H9 (cell line): ENCODE measurements at regions not wholly inside any gene's neighbourhood (a gene's known extent, or its start where the extent isn't known, plus 50 kb on each side); places are given as distances from the start of the nearest gene placed in this dataset.

Source experiments
- DNase-seq: peaks from one replicate; pipeline ENCODE4 v3.0.0-alpha.2; 2017
- H2AFZ ChIP-seq: one replicate; pipeline ENCODE4 v1.6.1; 2013; ENCODE audit warnings: mild to moderate bottlenecking, low read length, control low read depth, moderate library complexity
- H2AK5ac ChIP-seq: 2 replicates; pipeline ENCODE4 v1.6.1; 2013; ENCODE audit warnings: low read length, control low read depth, mixed read lengths; ENCODE audit not compliant: insufficient read length
- H2BK120ac ChIP-seq: one replicate; pipeline ENCODE4 v1.6.1; 2013; ENCODE audit warnings: low read depth, mild to moderate bottlenecking, low read length, control low read depth, inconsistent platforms; ENCODE audit not compliant: poor library complexity, severe bottlenecking
- H2BK12ac ChIP-seq: 2 replicates; pipeline ENCODE4 v1.6.1; 2013; ENCODE audit warnings: low read length, control low read depth, mixed read lengths, low read depth; ENCODE audit not compliant: insufficient read length
- H2BK15ac ChIP-seq: 2 replicates; pipeline ENCODE4 v1.6.1; 2013; ENCODE audit warnings: low read depth, low read length, control low read depth
- H2BK20ac ChIP-seq: one replicate; pipeline ENCODE4 v1.6.1; 2013; ENCODE audit warnings: low read depth, mild to moderate bottlenecking, low read length, control low read depth, inconsistent platforms; ENCODE audit not compliant: poor library complexity, severe bottlenecking
- H2BK5ac ChIP-seq: 2 replicates; pipeline ENCODE4 v1.6.1; 2013; ENCODE audit warnings: low read length, control low read depth, mixed read lengths; ENCODE audit not compliant: insufficient read length
- H3K14ac ChIP-seq: 2 replicates; pipeline ENCODE4 v1.6.1; 2013; ENCODE audit warnings: low read length, control low read depth; ENCODE audit not compliant: insufficient read depth
- H3K18ac ChIP-seq: 2 replicates; pipeline ENCODE4 v1.6.1; 2013; ENCODE audit warnings: low read depth, mild to moderate bottlenecking, mixed read lengths, low read length, control low read depth; ENCODE audit not compliant: insufficient read length
- H3K23ac ChIP-seq: 2 replicates; pipeline ENCODE4 v1.6.1; 2013; ENCODE audit warnings: low read length, control low read depth, mixed read lengths, low read depth; ENCODE audit not compliant: insufficient read length
- H3K23me2 ChIP-seq: 2 replicates; pipeline ENCODE4 v1.6.1; 2013; ENCODE audit warnings: low read depth, mild to moderate bottlenecking, mixed read lengths, low read length, control low read depth; ENCODE audit not compliant: insufficient read length, poor library complexity, severe bottlenecking
- H3K27ac ChIP-seq: 2 replicates; pipeline ENCODE4 v1.5.1; 2013; ENCODE audit warnings: low read length, control low read depth, mixed read lengths, low read depth; ENCODE audit not compliant: insufficient read length
- H3K27me3 ChIP-seq: 2 replicates; pipeline ENCODE4 v1.6.1; 2013; ENCODE audit warnings: low read length, control low read depth, inconsistent platforms; ENCODE audit not compliant: insufficient read depth
- H3K4ac ChIP-seq: 2 replicates; pipeline ENCODE4 v1.6.1; 2013; ENCODE audit warnings: low read depth, mild to moderate bottlenecking, control low read depth, inconsistent platforms, low read length, moderate library complexity
- H3K4me1 ChIP-seq: 2 replicates; pipeline ENCODE4 v1.6.1; 2013; ENCODE audit warnings: low read length, control low read depth, inconsistent platforms; ENCODE audit not compliant: insufficient read depth
- H3K4me2 ChIP-seq: 2 replicates; pipeline ENCODE4 v1.6.1; 2013; ENCODE audit warnings: low read length, control low read depth, mixed read lengths; ENCODE audit not compliant: insufficient read length, insufficient read depth
- H3K56ac ChIP-seq: 2 replicates; pipeline ENCODE4 v1.6.1; 2013; ENCODE audit warnings: low read depth, mild to moderate bottlenecking, mixed read lengths, low read length, control low read depth; ENCODE audit not compliant: insufficient read length
- H3K79me1 ChIP-seq: 2 replicates; pipeline ENCODE4 v1.6.1; 2013; ENCODE audit warnings: low read depth, mild to moderate bottlenecking, moderate library complexity, low read length, control low read depth, inconsistent platforms; ENCODE audit not compliant: insufficient read depth, poor library complexity, severe bottlenecking
- H3K79me2 ChIP-seq: 2 replicates; pipeline ENCODE4 v1.6.1; 2013; ENCODE audit warnings: low read length, control low read depth, inconsistent platforms; ENCODE audit not compliant: insufficient read depth
- H3K9ac ChIP-seq: 2 replicates; pipeline ENCODE4 v1.6.1; 2013; ENCODE audit warnings: low read length, control low read depth, mixed read lengths; ENCODE audit not compliant: insufficient read length; ENCODE audit errors: extremely low read depth
- H3K9me3 ChIP-seq: one replicate; pipeline ENCODE4 v1.6.1; 2013; ENCODE audit warnings: low read depth, low read length, inconsistent platforms; ENCODE audit not compliant: control insufficient read depth
- H3T11ph ChIP-seq: one replicate; pipeline ENCODE4 v1.6.1; 2013; ENCODE audit warnings: mild to moderate bottlenecking, low read length, control low read depth, inconsistent platforms
- H4K20me1 ChIP-seq: one replicate; pipeline ENCODE4 v1.6.1; 2013; ENCODE audit not compliant: control insufficient read depth, insufficient read length, insufficient read depth
- H4K5ac ChIP-seq: 2 replicates; pipeline ENCODE4 v1.6.1; 2013; ENCODE audit warnings: low read depth, mild to moderate bottlenecking, mixed read lengths, low read length, control low read depth; ENCODE audit not compliant: insufficient read length
- H4K8ac ChIP-seq: replicated peaks from 2 replicates; pipeline ENCODE4 v1.6.1; 2013; ENCODE audit warnings: low read length, control low read depth, mixed read lengths, low read depth; ENCODE audit not compliant: insufficient read length
- H4K91ac ChIP-seq: 2 replicates; pipeline ENCODE4 v1.6.1; 2013; ENCODE audit warnings: low read depth, mild to moderate bottlenecking, moderate library complexity, mixed read lengths, low read length, control low read depth; ENCODE audit not compliant: insufficient read length
- H3K27ac Mint-ChIP-seq, 3 experiments: 2 replicates in 2 of 3; 3 replicates in 1 of 3; pipeline ENCODE4 v1.8.0; 2020 to 2021; ENCODE audit warnings: mixed read lengths in 3 of 3, mild to moderate bottlenecking in 1 of 3, moderate library complexity in 1 of 3
- H3K27me3 Mint-ChIP-seq: 2 replicates; pipeline ENCODE4 v1.8.0; 2021; ENCODE audit warnings: low read depth, mild to moderate bottlenecking, moderate library complexity, mixed read lengths
- H3K36me3 Mint-ChIP-seq, 3 experiments: 2 replicates in 2 of 3; 3 replicates in 1 of 3; pipeline ENCODE4 v1.8.0; 2020 to 2021; ENCODE audit warnings: low read depth in 3 of 3, mixed read lengths in 3 of 3; ENCODE audit not compliant: insufficient read depth in 1 of 3
- H3K4me1 Mint-ChIP-seq, 2 experiments: 2 replicates each; pipeline ENCODE4 v1.8.0; 2020; ENCODE audit warnings: mixed read lengths in 2 of 2
- H3K4me3 Mint-ChIP-seq, 2 experiments: 2 replicates in 1 of 2; 3 replicates in 1 of 2; pipeline ENCODE4 v1.8.0; 2020 to 2021; ENCODE audit warnings: mild to moderate bottlenecking in 2 of 2, mixed read lengths in 2 of 2, moderate library complexity in 1 of 2
- H3K9me3 Mint-ChIP-seq, 2 experiments: 2 replicates in 1 of 2; 3 replicates in 1 of 2; pipeline ENCODE4 v1.8.0; 2020; ENCODE audit warnings: mild to moderate bottlenecking in 2 of 2, mixed read lengths in 2 of 2, moderate library complexity in 1 of 2
- WGBS: extraction: QIAGEN DNeasy Blood & Tissue Kit; methylation state at CpG from one replicate; pipeline ENCODE4 v1.1.7; 2013; ENCODE audit warnings: missing lambda C conversion rate, low lambda C conversion rate, mixed read lengths; ENCODE audit not compliant: insufficient read length; ENCODE audit errors: extremely low coverage; 5-methylcytosine and 5-hydroxymethylcytosine counted together
- TF ChIP-seq, protein P1 (sequence below): fragments of 200-600 bp; sonication (generic); conservative IDR thresholded peaks from 3 replicates; pipeline ENCODE4 v1.8.0; 2021; ENCODE audit warnings: antibody characterized with exemption, mild to moderate bottlenecking

DNA sequence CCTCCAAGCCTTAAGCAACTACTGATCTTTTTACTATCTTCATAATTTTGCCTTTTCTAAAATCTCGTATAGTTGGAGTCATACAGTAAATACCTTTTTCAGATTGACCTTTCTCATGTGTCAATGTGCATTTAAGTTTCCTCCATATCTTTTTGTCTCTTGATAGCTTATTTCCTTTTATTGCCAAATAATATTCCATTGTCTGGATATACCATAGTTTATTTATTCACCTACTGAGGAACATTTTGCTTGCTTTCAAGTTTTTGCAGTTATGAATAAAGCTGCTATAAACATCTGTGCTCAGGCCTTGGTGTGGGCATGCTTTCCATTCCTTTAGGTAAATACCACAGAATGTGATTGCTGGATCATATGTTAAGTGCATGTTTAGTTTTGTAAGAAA is 161.2 kb upstream of the GNAI1 start:
- Histone ChIP-seq H4K8ac (no peak overlapping the region), H3K79me2 (no peaks in the 10 kb centered on the region), H3K4me2 (no peak overlapping the region), H2BK20ac (no peak overlapping the region), H3K4me1 (no peaks in the 10 kb centered on the region), H3K23ac (no peak overlapping the region), H4K5ac (no peak overlapping the region), H3K56ac (no peak overlapping the region), H3K4ac (no peak overlapping the region), H3T11ph (no peak overlapping the region), H3K9me3 (no peaks in the 10 kb centered on the region), H2BK120ac (no peak overlapping the region), H3K27ac (no peak overlapping the region), H2AFZ (no peak overlapping the region), H3K79me1 (no peaks in the 10 kb centered on the region), H3K14ac (no peak overlapping the region), H3K9ac (no peak overlapping the region), H2AK5ac (no peak overlapping the region), H2BK12ac (no peak overlapping the region), H4K91ac (no peak overlapping the region), H3K23me2 (no peaks in the 10 kb centered on the region), H3K18ac (no peak overlapping the region), H4K20me1 (no peaks in the 10 kb centered on the region), H2BK15ac (no peak overlapping the region), H2BK5ac (no peak overlapping the region), H3K27me3 (no peaks in the 10 kb centered on the region)
- H3K36me3 Mint-ChIP-seq = peaks cover 0 to 3% (median 2%) of the 10 kb centered on the region in 3 experiments; a peak in 2 of 7 replicates
- WGBS = no CpG with 5 or more reads among the region's 1 CpG
- no peak overlapping the region for H3K27ac Mint-ChIP-seq
- DNase-seq = no peak
- TF ChIP-seq, protein P1, sequence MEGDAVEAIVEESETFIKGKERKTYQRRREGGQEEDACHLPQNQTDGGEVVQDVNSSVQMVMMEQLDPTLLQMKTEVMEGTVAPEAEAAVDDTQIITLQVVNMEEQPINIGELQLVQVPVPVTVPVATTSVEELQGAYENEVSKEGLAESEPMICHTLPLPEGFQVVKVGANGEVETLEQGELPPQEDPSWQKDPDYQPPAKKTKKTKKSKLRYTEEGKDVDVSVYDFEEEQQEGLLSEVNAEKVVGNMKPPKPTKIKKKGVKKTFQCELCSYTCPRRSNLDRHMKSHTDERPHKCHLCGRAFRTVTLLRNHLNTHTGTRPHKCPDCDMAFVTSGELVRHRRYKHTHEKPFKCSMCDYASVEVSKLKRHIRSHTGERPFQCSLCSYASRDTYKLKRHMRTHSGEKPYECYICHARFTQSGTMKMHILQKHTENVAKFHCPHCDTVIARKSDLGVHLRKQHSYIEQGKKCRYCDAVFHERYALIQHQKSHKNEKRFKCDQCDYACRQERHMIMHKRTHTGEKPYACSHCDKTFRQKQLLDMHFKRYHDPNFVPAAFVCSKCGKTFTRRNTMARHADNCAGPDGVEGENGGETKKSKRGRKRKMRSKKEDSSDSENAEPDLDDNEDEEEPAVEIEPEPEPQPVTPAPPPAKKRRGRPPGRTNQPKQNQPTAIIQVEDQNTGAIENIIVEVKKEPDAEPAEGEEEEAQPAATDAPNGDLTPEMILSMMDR = no peak
- H3K9me3 Mint-ChIP-seq = 0 out of 5 replicates have a peak, but pooled peaks cover 0 to 3% of the 10 kb centered on the region in 2 experiments
- H3K27me3 Mint-ChIP-seq = no peaks in the 10 kb centered on the region; the same call in 1 of the 2 replicates
- no peak overlapping the region for H3K4me3 Mint-ChIP-seq
- peaks cover 4 to 6% of the 10 kb centered on the region in 2 experiments for H3K4me1 Mint-ChIP-seq
